ENCODE measurements at regions not wholly inside any gene's neighbourhood (a gene's known extent, or its start where the extent isn't known, plus 50 kb on each side); places are given as distances from the start of the nearest gene placed in this dataset.

GRCh38 chr2:8565399-8566154, 116.3 kb upstream of the ID2 start:
- H3K27me3 ChIP-seq (ENCODE audit: control insufficient read depth in 2 of 2, insufficient read depth in 2 of 2, low read length in 2 of 2) = peaks cover 30 to 63% of the 10 kb centered on the region in 2 experiments
- H2AFZ ChIP-seq (ENCODE audit: low read depth, low read length) = no peak overlapping the region
- 7% methylated on average over 13 of the region's 13 CpGs for WGBS (ENCODE audit: insufficient coverage, low coverage, missing lambda C conversion rate)
- H4K20me1 ChIP-seq (replicated peaks; ENCODE audit: control insufficient read depth, insufficient read depth, low read length) = no peaks in the 10 kb centered on the region
- TF ChIP-seq MNT (conservative IDR thresholded peaks at IDR 0.05) (no peak), MAFG (tag; conservative IDR thresholded peaks at IDR 0.05) (no peak), PTRF (tag; IDR thresholded peaks at IDR 0.05) (no peak), RBFOX2 (IDR thresholded peaks at IDR 0.05; ENCODE audit: low read depth, low read length) (no peak), SREBF2 (CRISPR knock-in tag; IDR thresholded peaks at IDR 0.05) (no peak), BRD9 (IDR thresholded peaks at IDR 0.05; ENCODE audit: low read depth, partially characterized antibody) (no peak), POU5F1 (IDR thresholded peaks at IDR 0.05; ENCODE audit: borderline replicate concordance, low read depth, low read length, partially characterized antibody) (no peak), MLLT1 (IDR thresholded peaks at IDR 0.05) (no peak), ZNF764 (CRISPR knock-in tag; IDR thresholded peaks at IDR 0.05; ENCODE audit: low read depth) (no peak), RAD51 (IDR thresholded peaks at IDR 0.05; ENCODE audit: borderline replicate concordance, low read depth) (no peak), MBD1 (CRISPR knock-in tag; IDR thresholded peaks at IDR 0.05) (no peak)
- TF ChIP-seq, protein P1, sequence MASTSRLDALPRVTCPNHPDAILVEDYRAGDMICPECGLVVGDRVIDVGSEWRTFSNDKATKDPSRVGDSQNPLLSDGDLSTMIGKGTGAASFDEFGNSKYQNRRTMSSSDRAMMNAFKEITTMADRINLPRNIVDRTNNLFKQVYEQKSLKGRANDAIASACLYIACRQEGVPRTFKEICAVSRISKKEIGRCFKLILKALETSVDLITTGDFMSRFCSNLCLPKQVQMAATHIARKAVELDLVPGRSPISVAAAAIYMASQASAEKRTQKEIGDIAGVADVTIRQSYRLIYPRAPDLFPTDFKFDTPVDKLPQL (IDR thresholded peaks at IDR 0.05; ENCODE audit: extremely low read depth, insufficient read length) = no peak
- TF ChIP-seq, protein P2, sequence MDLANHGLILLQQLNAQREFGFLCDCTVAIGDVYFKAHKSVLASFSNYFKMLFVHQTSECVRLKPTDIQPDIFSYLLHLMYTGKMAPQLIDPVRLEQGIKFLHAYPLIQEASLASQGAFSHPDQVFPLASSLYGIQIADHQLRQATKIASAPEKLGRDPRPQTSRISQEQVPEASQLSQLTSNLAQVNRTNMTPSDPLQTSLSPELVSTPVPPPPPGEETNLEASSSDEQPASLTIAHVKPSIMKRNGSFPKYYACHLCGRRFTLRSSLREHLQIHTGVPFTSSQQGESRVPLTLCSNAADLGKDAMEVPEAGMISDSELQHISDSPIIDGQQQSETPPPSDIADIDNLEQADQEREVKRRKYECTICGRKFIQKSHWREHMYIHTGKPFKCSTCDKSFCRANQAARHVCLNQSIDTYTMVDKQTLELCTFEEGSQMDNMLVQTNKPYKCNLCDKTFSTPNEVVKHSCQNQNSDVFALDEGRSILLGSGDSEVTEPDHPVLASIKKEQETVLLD (IDR thresholded peaks at IDR 0.05) = no peak
- no peaks in the 10 kb centered on the region for H3K9me1 ChIP-seq (ENCODE audit: control insufficient read depth, insufficient read depth, low read length)
- FAIRE-seq (no peak), ATAC-seq (no peak), DNase-seq (ENCODE audit: extremely low read depth in 1 of 4, low spot score in 3 of 4) (no peak)
- H3K4me1 ChIP-seq (replicated peaks in 1 of 2; ENCODE audit: control insufficient read depth in 2 of 2, insufficient read depth in 2 of 2, low read length in 2 of 2) = peaks cover 0 to 3% of the 10 kb centered on the region in 2 experiments; a peak in 1 of 5 replicates
- no peak overlapping the region for H3K27ac ChIP-seq (ENCODE audit: extremely low read depth, low read depth, low read length)
- POLR2A ChIA-PET = interaction anchor here (0.6 to 1.5 kb wide), 5 partner anchors 8 to 120 kb away, joined by 3 to 5 read pairs (median 4); no protein-coding TSS in a partner anchor
- H3K79me2 ChIP-seq (ENCODE audit: control insufficient read depth, insufficient read depth, low read length) = no peaks in the 10 kb centered on the region
- no TSS peak for BruUV-seq (replicated peaks)
- intact Hi-C loops (cut with micrococcal nuclease) (no loop called here), in situ Hi-C loops (cut with MboI) (no loop called here)
- H3K4me2 ChIP-seq (ENCODE audit: insufficient read depth, low read length) = no peak overlapping the region
- no peaks in the 10 kb centered on the region for H3K36me3 ChIP-seq (ENCODE audit: control insufficient read depth, insufficient read depth, low read length)
- CTCF ChIA-PET (ENCODE audit: low intra/inter-chr PET ratio) = no interaction called here
- H3K4me3 ChIP-seq = no peak overlapping the region
- H3K9ac ChIP-seq (ENCODE audit: insufficient read depth in 1 of 2, low read depth in 2 of 2, low read length in 2 of 2) = no peak overlapping the region
- no peaks in the 10 kb centered on the region for H3K9me3 ChIP-seq (replicated peaks; ENCODE audit: control insufficient read depth, insufficient read depth, low read depth, low read length)

Data from K562 (cell line).